ENCODE measurements at regions not wholly inside any gene's neighbourhood (a gene's known extent, or its start where the extent isn't known, plus 50 kb on each side); places are given as distances from the start of the nearest gene placed in this dataset.
"Not testable (repeated sequence)": the region's sequence is repeated elsewhere in the genome, so short reads cannot be mapped to it uniquely, and the experiment has no call there.

GRCh38 chr9:93900971-93901861 is 53.9 kb downstream of the BARX1 start:
- DNase-seq: no peak

DNA sequence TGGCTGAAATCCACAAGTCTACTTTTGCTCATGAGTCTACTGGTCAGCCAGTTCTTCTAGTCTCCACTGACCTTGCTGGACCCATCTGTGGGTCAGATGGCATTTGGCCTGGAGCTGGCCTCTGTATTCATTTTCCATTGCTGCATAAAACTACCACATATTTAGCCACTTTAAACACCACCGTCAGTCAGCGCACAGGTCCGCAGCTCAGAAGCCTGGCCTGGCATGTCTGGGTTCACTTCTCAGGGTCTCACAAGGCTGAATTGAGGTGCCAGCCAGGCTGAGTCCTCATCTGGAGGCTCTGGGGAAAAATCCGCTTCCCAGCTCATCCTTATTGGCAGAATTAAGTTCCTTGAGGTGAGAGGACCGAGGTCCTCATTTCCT is 54.7 kb downstream of the BARX1 start:
- no peak for DNase-seq

DNA sequence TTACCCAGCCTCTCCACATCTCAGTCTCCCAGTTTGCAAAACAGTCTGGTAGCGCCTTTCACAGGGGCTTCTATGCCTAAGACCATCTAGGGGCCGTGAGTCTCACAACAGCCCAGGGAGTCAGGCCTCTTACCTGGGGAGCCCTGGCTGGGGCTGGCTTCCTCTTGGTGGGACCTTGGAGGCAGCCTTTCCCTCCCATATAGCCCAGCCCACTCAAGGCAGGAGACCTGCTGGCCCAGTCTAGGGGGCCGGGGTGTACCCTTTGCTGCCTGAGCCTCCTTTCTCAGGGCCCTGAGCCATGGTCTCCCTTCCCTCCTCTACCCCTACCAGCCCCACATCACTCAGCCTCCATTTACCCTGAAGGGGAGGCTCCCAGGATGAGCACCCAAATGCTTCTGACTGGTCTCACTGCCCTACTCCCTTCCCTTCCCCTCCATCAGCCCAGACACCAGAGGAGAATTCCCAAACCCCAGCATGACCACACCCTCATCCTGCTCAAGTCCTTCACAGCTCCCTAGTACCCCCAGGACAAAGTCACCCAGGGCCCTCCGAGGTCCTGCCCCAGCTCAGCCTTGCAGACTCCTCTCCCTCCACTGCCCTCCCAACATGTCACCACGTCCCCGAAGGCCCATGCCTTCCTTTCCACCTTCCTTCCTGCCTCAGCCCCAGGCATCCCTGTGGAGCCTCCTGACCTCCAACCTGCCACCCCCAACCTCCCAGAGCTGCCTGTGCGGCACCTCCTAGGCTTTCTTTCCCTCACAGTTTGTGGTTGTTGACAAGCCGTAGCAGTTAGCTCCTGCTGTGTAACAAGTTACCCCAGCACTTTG is 55.3 kb downstream of the BARX1 start:
- DNase-seq: no peak

- DNase-seq: no peak
Measured at GRCh38 chr9:93898502-93899426, 56.4 kb downstream of the BARX1 start.

- DNase-seq: no peak
Measured at GRCh38 chr9:93898026-93898425, 57.1 kb downstream of the BARX1 start.

- no peak for DNase-seq
Measured at GRCh38 chr9:93897075-93897970, 57.8 kb downstream of the BARX1 start.

DNA sequence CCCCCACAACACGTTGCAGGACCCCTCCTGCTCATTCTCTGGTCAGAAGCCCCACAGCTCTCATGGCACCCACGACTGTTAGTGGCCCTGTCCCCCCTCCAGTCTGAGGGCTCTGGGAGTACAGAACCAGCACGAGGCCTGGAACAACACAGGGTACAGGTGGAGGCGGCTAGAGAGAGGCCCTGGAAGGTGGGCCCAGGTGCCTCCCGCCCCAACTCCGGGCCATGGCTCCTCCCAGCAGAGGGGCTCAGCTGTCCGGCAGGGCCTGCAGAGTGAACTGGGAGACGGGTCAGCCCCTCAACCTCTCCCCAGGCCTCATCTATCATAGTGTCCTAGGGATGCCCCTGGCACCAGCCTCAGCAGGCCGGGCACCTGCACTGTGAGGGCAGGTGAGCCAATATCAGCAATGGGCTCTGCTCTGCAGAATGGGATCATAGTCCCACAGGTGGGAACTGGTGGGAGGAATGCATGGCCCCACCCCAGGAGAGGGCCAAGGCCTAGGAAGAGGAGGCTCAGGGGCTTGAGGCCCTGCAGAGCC is 58.6 kb downstream of the BARX1 start:
- DNase-seq: no peak

DNA sequence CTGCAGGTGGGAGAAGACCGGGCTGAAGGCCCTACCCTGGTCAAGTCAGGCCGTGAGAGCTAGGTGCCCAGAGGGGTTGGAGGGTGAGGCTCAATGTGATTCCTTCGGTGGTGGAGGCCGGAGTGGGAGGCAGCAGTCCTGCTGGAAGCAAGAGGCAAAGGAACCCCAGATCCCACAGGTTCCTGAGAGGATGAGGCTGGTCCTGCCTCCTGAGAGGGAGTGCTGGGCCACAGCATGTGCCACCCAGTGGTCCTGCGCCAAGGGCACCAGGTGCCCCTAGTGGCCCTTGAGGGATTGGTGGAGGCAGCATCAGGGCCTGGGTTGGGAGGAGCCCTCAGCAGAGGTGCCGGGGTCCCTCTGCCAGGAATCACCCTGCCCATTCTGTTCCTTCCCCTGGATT is 59.1 kb downstream of the BARX1 start:
- DNase-seq: no peak

GRCh38 chr9:93895535-93895934 is 59.6 kb downstream of the BARX1 start:
- no peak for DNase-seq

- no peak for DNase-seq
Measured at GRCh38 chr9:93894691-93895079, 60.5 kb downstream of the BARX1 start.

DNA sequence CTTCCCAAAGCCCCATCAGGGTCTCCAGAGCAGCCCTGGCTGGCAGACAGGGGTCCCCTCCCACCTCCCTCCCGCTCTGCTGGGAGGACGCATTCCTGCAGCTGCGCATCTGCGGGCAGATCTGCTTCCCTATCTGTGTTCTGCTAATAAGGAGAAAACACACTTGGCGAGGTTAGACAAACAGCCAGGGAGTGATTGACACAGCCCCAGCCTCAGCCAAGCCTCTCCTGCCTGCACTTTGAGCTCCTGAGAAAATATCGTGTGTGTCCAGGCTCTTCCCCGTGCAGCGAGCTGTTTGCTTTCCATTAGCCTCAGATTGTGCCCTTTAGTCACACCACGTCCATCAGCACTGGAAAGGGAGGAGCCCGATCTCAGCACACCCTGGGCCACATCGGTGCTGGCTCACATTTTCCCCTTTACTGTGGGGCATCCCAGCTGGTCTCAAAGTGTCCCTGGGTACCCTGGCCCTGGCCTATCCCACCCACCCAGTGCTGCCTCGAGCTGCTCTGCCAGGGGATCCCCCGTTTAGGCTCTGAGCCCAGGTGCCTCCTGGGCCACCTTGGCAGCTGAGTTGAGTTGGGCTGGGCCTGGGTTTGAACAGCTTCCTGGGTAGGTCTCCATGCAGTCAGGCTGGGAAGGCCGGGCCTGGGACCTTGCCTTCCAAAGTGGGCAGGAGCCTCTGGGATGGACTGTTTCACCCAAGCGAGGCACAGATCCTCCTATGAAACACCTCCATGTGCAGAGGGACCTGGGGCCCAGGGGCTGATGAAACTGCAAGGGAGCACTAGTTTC is 61.1 kb downstream of the BARX1 start:
- DNase-seq: peak; percentile 53

DNA sequence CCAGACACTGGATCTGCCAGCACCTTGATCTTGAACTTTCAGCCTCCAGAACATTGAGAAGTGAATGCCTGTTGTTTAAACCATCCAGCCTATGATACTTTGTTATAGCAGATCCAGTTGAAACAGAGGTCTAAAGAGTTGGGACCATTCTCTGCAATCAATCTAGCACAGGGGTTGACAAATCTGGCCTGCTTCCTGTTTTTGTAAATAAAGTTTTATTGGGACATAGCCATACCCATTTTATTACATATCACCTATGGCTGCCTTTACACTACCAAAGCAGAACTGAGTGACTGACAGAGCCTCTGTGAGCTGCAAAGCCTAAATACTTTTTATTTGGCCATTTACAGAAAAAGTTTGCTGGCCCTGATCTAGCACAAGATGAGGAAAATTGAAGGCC is 62.0 kb downstream of the BARX1 start:
- no peak for DNase-seq

- DNase-seq: no peak
Measured at GRCh38 chr9:93892748-93893147, 62.4 kb downstream of the BARX1 start.

- no peak for DNase-seq
Measured at GRCh38 chr9:93891549-93892310, 63.4 kb downstream of the BARX1 start.

- no peak for DNase-seq
Measured at GRCh38 chr9:93891050-93891449, 64.1 kb downstream of the BARX1 start.

GRCh38 chr9:93890436-93890935 is 64.7 kb downstream of the BARX1 start:
- DNase-seq: no peak

- no peak for DNase-seq
Measured at GRCh38 chr9:93886911-93887310, 68.2 kb downstream of the BARX1 start.

GRCh38 chr9:93884808-93885207 is 70.3 kb downstream of the BARX1 start:
- peak; percentile 32 for DNase-seq

GRCh38 chr9:93879662-93880407 is 75.3 kb downstream of the BARX1 start:
- not testable (repeated sequence) for DNase-seq
